Right lobe of liver (tissue), 4 donors: ENCODE measurements at regions not wholly inside any gene's neighbourhood (a gene's known extent, or its start where the extent isn't known, plus 50 kb on each side); places are given as distances from the start of the nearest gene placed in this dataset.

Experiments
- POLR2A ChIP-seq: fragments of 450-650 bp; IDR thresholded peaks from one replicate; pipeline ENCODE4 v1.6.1; 2017; ENCODE audit warnings: antibody characterized with exemption, mild to moderate bottlenecking
- TF ChIP-seq, protein P1 (sequence below), 4 donors: fragments of 200-600 bp in 3 of 4; fragments of 450-650 bp in 1 of 4; IDR thresholded peaks; one replicate each; pipeline versions ENCODE4 v1.5.1 to v1.8.0; 2016 to 2022; ENCODE audit warnings: antibody characterized with exemption in 4 of 4, mild to moderate bottlenecking in 2 of 4
- donor health status: DM: no; HTN: no; CAD: no.
- donor health status: DM: no; HTN: no; CAD: no.
- donor health status: DM: no; HTN: yes; CAD: no.

DNA sequence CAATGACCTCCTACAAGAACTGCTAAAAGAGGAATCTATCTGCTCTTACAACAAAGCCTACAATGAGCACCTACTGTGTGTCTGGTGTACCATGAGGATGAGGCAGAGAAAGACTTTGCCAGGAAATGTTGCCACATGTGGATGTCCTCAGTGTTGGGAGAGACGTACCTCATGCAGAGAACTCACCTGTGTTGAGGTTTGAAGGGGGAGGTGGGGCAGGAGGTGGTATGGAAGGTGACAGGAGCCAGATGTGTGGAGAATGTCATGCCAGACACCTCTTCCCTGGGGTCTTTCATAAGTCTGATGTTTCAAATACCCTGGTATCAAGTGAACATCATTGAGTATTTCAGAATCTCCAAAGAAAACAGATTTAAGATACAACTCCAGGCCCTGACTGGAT is 220.1 kb upstream of the RNF32 start:
- TF ChIP-seq, protein P1, sequence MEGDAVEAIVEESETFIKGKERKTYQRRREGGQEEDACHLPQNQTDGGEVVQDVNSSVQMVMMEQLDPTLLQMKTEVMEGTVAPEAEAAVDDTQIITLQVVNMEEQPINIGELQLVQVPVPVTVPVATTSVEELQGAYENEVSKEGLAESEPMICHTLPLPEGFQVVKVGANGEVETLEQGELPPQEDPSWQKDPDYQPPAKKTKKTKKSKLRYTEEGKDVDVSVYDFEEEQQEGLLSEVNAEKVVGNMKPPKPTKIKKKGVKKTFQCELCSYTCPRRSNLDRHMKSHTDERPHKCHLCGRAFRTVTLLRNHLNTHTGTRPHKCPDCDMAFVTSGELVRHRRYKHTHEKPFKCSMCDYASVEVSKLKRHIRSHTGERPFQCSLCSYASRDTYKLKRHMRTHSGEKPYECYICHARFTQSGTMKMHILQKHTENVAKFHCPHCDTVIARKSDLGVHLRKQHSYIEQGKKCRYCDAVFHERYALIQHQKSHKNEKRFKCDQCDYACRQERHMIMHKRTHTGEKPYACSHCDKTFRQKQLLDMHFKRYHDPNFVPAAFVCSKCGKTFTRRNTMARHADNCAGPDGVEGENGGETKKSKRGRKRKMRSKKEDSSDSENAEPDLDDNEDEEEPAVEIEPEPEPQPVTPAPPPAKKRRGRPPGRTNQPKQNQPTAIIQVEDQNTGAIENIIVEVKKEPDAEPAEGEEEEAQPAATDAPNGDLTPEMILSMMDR (IDR thresholded peaks at IDR 0.05) = no peak
- no peak for TF ChIP-seq POLR2A
